HG02763 (cell line): ENCODE measurements at regions not wholly inside any gene's neighbourhood (a gene's known extent, or its start where the extent isn't known, plus 50 kb on each side); places are given as distances from the start of the nearest gene placed in this dataset.

Experiments used
- ATAC-seq: cut with Tn5 transposase; IDR thresholded peaks from one replicate; pipeline ENCODE4 v1.9.1; 2021; ENCODE audit warnings: mild to moderate bottlenecking, moderate library complexity; ENCODE audit not compliant: unreplicated experiment

- no peak for ATAC-seq
Measured at GRCh38 chr1:177848577-177848976, 121.3 kb downstream of the SEC16B start.

GRCh38 chr1:177847843-177848242, 122.0 kb downstream of the SEC16B start:
- no peak for ATAC-seq

DNA sequence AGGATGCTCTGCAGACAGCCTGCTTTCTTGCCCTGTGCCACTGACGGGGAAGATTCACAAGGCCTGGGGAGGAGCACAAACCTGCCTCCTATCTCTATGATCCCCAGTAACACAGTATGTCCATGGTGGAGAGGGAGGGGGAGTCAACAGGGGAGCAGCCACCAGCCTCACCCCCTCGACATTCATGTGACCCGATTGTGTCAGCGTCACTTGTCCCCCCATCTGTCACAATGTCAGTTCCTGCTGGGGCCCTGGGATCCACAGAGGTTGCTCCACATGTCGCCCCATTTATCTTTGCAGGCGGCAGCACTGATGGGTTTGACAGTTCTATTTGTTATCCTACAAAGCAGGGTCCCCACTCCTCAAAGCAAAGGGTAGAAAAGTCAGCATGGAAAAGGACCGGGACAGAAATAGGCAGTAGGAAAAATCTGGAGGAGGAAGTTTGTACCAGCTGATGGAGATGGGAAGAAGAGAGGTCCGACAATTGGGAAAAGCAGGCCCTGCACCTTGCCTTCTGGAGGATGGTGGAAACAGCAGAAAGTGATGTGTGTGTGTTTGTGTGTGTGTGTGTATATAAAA, 130.9 kb downstream of the SEC16B start:
- no peak for ATAC-seq

GRCh38 chr1:177833631-177834030, 136.2 kb downstream of the SEC16B start:
- ATAC-seq = no peak

DNA sequence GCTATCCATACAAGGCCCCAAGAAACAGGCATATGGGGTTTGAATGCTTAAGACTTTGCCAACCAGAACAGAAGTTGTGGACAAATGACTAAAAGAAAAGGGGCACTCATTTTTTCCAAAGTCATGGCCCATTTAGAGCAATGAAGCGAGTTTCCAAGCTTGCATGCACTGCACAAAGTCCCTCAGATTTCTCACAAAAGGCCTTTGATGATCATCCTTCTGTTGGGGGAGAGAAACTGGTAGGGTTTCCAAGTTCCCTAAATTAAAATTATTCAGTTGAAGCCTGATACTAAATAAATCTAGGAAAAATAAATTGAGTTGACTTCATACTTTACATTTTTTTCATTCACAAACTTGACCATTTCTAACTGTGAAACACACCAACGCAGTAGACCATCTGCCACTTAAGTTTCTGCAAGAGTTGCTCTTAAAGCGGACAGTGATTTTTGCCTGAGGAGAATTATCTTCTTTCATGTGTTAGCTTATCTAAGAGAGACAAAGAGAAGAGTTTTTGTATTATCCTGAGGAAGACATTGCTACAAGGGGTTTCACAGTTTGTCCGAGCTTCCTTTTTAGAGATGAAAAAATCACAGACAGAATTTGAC, 139.2 kb downstream of the SEC16B start:
- ATAC-seq = no peak

- ATAC-seq = no peak
Measured at GRCh38 chr1:177825276-177825901, 144.5 kb downstream of the SEC16B start.

DNA sequence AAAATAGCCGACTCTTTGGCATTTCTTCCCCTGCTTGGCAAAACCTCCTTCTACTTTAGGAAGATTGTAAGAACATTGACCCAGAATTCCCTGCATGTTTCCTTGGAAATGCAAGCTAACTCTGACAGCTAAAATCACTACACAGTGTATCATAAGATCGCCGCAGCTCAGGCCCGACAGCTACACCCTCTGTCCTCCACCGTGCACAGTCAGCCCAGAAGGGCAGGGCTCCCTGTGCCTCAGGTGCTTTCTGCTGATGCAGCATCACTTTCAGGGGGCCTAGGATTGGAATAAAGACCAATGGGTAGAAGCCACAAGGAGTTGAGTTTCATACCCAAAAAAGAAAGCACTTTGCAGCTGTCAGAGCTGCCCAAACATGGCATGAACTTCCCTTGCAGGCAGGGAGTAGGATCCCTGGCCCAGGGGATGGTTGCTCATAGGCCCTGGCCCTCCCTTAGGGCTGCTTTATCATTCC, 145.3 kb downstream of the SEC16B start:
- ATAC-seq = no peak

DNA sequence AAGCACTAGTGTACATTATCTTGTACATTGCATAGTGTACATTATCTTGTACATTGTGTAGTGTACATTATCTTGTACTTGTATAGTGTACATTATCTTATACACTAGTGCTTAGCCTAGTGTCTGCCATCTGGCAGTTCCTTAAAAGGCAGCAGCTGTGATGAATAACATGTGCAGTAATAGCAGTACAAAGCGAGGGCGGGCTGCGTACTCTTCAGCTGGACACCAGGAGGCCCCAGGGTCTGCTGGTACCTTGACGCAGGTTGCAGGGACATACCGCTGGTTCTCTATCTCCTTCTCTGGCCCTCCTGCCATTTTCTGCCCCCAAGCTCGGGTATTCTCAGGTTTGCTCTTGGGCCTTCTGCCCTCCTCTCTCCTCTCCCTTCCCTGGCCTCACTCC, 149.6 kb downstream of the SEC16B start:
- no peak for ATAC-seq

DNA sequence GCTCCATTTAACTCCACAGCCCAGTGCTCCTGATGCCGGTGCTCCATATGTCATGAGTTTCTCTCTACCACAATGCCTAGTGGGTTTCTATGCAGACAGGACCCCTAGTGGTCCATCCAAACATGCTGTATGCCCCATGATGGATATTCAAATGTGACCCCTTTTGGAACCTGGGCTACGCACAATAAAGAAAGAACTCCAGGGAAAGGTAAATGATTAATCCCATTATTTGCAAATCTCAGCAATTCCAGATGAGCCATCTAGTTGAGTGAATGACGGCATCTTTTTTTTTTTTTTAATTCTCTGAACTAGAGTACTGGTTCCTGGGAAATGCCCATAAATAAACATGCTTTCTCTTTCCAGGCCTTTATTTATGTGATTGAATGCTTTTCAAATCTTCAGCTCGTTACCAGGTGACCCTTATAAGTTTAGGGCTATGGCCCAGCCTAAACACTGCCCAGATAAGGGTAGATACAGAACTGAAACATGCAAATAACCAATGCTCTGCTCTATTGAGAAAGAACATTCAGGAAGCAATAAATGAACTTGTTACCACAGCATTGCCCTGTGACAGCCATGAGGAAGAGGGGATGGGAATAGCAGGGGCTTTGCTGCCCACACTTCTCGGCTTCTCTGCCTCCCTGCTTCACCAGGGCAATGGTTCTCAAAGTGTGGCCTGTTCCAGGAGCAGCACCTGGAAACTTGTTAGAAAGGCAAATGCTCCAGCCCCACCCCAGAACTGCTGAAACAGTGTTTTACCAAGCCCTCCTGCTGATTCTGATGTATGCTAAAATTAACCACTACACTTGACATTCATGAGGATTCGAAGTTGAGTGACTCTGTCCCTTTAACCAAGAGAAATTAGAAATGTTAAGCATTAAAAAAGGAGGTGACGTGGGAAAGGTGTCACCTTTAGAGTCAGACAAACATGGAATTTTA, 151.7 kb downstream of the SEC16B start:
- ATAC-seq = peak; percentile 98

DNA sequence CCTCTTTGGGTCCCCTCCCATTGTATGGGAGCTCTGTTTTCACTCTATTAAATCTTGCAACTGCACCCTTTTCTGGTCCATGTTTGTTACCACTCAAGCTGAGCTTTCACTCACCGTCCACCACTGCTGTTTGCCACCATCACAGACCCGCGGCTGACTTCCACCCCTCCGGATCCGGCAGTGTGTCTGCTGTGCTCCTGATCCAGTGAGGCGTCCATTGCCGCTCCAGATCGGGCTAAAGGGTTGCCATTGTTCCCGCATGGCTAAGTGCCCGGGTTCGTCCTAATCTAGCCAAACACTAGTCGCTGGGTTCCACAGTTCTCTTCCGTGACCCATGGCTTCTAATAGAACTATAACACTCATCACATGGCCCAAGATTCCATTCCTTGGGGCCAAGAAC, 157.2 kb downstream of the SEC16B start:
- no peak for ATAC-seq

- no peak for ATAC-seq
Measured at GRCh38 chr1:177812144-177812543, 157.7 kb downstream of the SEC16B start.

GRCh38 chr1:177811429-177811828, 158.4 kb downstream of the SEC16B start:
- ATAC-seq = no peak

GRCh38 chr1:177809819-177810218, 160.0 kb downstream of the SEC16B start:
- ATAC-seq = peak; percentile 58

GRCh38 chr1:177802304-177802703, 167.6 kb downstream of the SEC16B start:
- no peak for ATAC-seq

- no peak for ATAC-seq
Measured at GRCh38 chr1:177801790-177802189, 168.1 kb downstream of the SEC16B start.

DNA sequence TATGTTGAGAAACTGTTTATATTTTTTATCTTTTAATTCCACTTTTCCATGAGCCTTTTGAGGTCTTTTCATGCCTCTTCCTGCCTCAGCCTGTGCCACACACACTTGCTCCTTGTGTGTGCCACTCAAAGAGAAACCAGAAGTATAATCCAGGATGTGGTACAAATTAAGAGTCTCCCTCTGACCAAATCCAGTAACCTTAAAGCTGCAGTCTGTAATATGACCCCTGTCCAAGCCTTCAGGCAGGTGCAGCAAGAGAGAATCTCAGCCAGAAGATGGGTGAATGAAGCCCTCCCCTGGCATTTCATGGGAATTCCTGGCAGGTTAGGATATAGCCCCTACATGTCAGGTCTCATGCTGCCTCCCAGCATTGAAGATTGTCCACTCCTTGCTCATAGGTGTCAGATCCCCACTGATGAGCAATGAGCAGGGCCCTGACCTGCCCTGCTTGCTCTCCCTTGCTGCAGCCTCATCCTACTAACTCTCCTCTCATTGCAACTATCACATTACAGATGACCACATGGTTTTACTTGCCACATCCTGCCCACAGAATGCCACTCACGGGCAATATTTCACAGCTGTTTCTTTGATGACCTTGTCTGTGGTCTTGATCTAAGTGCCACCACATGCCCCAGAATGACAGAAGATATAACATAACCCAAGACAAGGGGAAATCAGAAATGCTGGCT, 169.3 kb downstream of the SEC16B start:
- ATAC-seq = no peak

GRCh38 chr1:177799746-177800145, 170.1 kb downstream of the SEC16B start:
- ATAC-seq = no peak

- ATAC-seq = no peak
Measured at GRCh38 chr1:177798614-177799013, 171.2 kb downstream of the SEC16B start.

DNA sequence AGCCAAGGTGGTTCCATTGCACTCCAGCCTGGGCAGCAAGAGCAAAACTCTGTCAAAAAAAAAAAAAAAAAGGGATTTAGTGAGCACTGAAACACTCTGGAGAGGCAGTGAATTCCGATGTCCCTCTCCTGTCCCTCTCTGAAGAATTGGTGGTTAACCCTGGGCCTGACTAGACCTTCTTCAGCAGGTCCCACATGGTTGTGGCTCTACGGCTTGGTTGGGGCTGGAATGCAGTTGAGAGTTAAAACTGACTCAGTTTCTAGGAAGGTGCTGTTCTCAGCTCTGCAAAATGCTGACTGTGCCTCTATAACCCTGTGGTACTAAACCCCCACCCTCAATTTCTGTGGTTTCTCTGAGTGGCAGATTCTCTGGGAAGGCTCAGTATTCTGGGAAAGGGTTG, 173.3 kb downstream of the SEC16B start:
- no peak for ATAC-seq

GRCh38 chr1:177794376-177794991, 175.4 kb downstream of the SEC16B start:
- no peak for ATAC-seq
